ENCODE measurements at regions not wholly inside any gene's neighbourhood (a gene's known extent, or its start where the extent isn't known, plus 50 kb on each side); places are given as distances from the start of the nearest gene placed in this dataset.

GRCh38 chr1:103953386-103953785 lies 203.7 kb downstream of the AMY1C start:
- Histone ChIP-seq H2BK20ac (ENCODE audit: low read depth, low read length, poor library complexity, severe bottlenecking) (no peak overlapping the region), H3K9ac (ENCODE audit: extremely low read depth, insufficient read length, low read length) (no peak overlapping the region), H3K9me3 (ENCODE audit: control insufficient read depth, low read depth, low read length) (no peaks in the 10 kb centered on the region), H2BK15ac (ENCODE audit: low read depth, low read length) (no peak overlapping the region), H3K4me2 (ENCODE audit: insufficient read depth, insufficient read length, low read length) (no peak overlapping the region), H3K4me1 (ENCODE audit: insufficient read depth, low read length) (no peaks in the 10 kb centered on the region), H3K27me3 (ENCODE audit: insufficient read depth, low read length) (no peaks in the 10 kb centered on the region), H3K56ac (ENCODE audit: insufficient read length, low read depth, low read length) (no peak overlapping the region), H2BK5ac (ENCODE audit: insufficient read length, low read length) (no peak overlapping the region), H4K5ac (ENCODE audit: insufficient read length, low read depth, low read length) (no peak overlapping the region), H3K23me2 (ENCODE audit: insufficient read length, low read depth, low read length, poor library complexity, severe bottlenecking) (no peaks in the 10 kb centered on the region), H3K27ac (ENCODE audit: insufficient read length, low read depth, low read length) (no peak overlapping the region), H3K79me1 (ENCODE audit: insufficient read depth, low read depth, low read length, poor library complexity, severe bottlenecking) (no peaks in the 10 kb centered on the region), H4K91ac (ENCODE audit: insufficient read length, low read depth, low read length) (no peak overlapping the region), H2AFZ (ENCODE audit: low read length) (no peak overlapping the region), H4K20me1 (ENCODE audit: control insufficient read depth, insufficient read depth, insufficient read length) (no peaks in the 10 kb centered on the region), H3K4ac (ENCODE audit: low read depth, low read length) (no peak overlapping the region), H3K14ac (ENCODE audit: insufficient read depth, low read length) (no peak overlapping the region), H3K18ac (ENCODE audit: insufficient read length, low read depth, low read length) (no peak overlapping the region), H3K79me2 (ENCODE audit: insufficient read depth, low read length) (no peaks in the 10 kb centered on the region), H2BK12ac (ENCODE audit: insufficient read length, low read depth, low read length) (no peak overlapping the region), H2BK120ac (ENCODE audit: low read depth, low read length, poor library complexity, severe bottlenecking) (no peak overlapping the region), H3K23ac (ENCODE audit: insufficient read length, low read depth, low read length) (no peak overlapping the region), H4K8ac (replicated peaks; ENCODE audit: insufficient read length, low read depth, low read length) (no peak overlapping the region), H3T11ph (ENCODE audit: low read length) (no peak overlapping the region), H2AK5ac (ENCODE audit: insufficient read length, low read length) (no peak overlapping the region)
- DNase-seq: no peak
- no peaks in the 10 kb centered on the region for H3K4me1 Mint-ChIP-seq
- no peaks in the 10 kb centered on the region; the same call in 1 of the 2 replicates for H3K27me3 Mint-ChIP-seq (ENCODE audit: low read depth)
- no peak overlapping the region for H3K4me3 Mint-ChIP-seq
- H3K36me3 Mint-ChIP-seq (ENCODE audit: insufficient read depth in 1 of 3, low read depth in 3 of 3): no peaks in the 10 kb centered on the region
- no CpG with 5 or more reads among the region's 4 CpGs for WGBS (ENCODE audit: extremely low coverage, insufficient read length, low lambda C conversion rate)
- no peaks in the 10 kb centered on the region; a peak in 1 of 5 replicates for H3K9me3 Mint-ChIP-seq
- TF ChIP-seq, protein P1, sequence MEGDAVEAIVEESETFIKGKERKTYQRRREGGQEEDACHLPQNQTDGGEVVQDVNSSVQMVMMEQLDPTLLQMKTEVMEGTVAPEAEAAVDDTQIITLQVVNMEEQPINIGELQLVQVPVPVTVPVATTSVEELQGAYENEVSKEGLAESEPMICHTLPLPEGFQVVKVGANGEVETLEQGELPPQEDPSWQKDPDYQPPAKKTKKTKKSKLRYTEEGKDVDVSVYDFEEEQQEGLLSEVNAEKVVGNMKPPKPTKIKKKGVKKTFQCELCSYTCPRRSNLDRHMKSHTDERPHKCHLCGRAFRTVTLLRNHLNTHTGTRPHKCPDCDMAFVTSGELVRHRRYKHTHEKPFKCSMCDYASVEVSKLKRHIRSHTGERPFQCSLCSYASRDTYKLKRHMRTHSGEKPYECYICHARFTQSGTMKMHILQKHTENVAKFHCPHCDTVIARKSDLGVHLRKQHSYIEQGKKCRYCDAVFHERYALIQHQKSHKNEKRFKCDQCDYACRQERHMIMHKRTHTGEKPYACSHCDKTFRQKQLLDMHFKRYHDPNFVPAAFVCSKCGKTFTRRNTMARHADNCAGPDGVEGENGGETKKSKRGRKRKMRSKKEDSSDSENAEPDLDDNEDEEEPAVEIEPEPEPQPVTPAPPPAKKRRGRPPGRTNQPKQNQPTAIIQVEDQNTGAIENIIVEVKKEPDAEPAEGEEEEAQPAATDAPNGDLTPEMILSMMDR (conservative IDR thresholded peaks at IDR 0.05): no peak
- no peak overlapping the region for H3K27ac Mint-ChIP-seq

Data from H9 (cell line).